B cell (primary cell): ENCODE measurements at regions not wholly inside any gene's neighbourhood (a gene's known extent, or its start where the extent isn't known, plus 50 kb on each side); places are given as distances from the start of the nearest gene placed in this dataset.

Experiments used
- ATAC-seq: fragments of 200-7000 bp; cut with Tn5 transposase; one replicate; pipeline ENCODE4 v1.10.0; 2021; ENCODE audit warnings: low read depth, mild to moderate bottlenecking, moderate number of reproducible peaks, moderate library complexity
- CTCF ChIA-PET: fragments of 350-600 bp; sonication (Branson Sonifier 250); formaldehyde crosslinking; loops from one replicate; lab custom pipeline; 2021; ENCODE audit warnings: antibody characterized with exemption, inconsistent platforms; lab: Charles Lee
- POLR2A ChIA-PET: fragments of 350-600 bp; sonication (Branson Sonifier 250); formaldehyde crosslinking; loops from one replicate; lab custom pipeline; 2021; ENCODE audit warnings: antibody characterized with exemption; lab: Charles Lee
- DNase-seq: peaks from one replicate; pipeline ENCODE4 v3.0.0; 2013
- H2AFZ ChIP-seq: 2 replicates; pipeline ENCODE4 v1.6.1; 2012; ENCODE audit warnings: mild to moderate bottlenecking, low read depth, low read length; ENCODE audit not compliant: insufficient read depth, poor library complexity, severe bottlenecking
- H3K27ac ChIP-seq, 2 donors: 1 replicate in 1 of 2; 2 replicates in 1 of 2; pipeline ENCODE4 v1.5.1; 2012 to 2013; ENCODE audit warnings: low read length in 2 of 2, mild to moderate bottlenecking in 2 of 2, moderate library complexity in 1 of 2
- H3K27me3 ChIP-seq, 4 experiments: fragments of 200-600 bp in 1 of 4; sonication (generic) in 1 of 4; replicated peaks in 1 of 4; 1 replicate in 2 of 4; 2 replicates in 2 of 4; pipeline versions ENCODE4 v1.6.1 to v1.7.0; 2013 to 2016; ENCODE audit warnings: low read length in 3 of 4, mild to moderate bottlenecking in 2 of 4, mixed read lengths in 1 of 4, moderate library complexity in 1 of 4; ENCODE audit not compliant: insufficient read depth in 4 of 4, control insufficient read depth in 3 of 4; ENCODE audit errors: control extremely low read depth in 1 of 4
- H3K36me3 ChIP-seq, 2 experiments: replicated peaks in 1 of 2; 1 replicate in 1 of 2; 2 replicates in 1 of 2; pipeline versions ENCODE4 v1.6.1 to v1.7.1; 2013; ENCODE audit warnings: low read length in 1 of 2; ENCODE audit not compliant: insufficient read depth in 2 of 2, control insufficient read depth in 1 of 2; ENCODE audit errors: control extremely low read depth in 1 of 2, extremely low read depth in 1 of 2
- H3K4me1 ChIP-seq, 2 donors: fragments of 200-600 bp in 1 of 2; sonication (generic) in 1 of 2; 1 replicate in 1 of 2; 2 replicates in 1 of 2; pipeline versions ENCODE4 v1.5.1 to v1.6.1; 2013 to 2017; ENCODE audit warnings: low read length in 2 of 2; ENCODE audit not compliant: control insufficient read depth in 2 of 2, insufficient read depth in 2 of 2
- H3K4me2 ChIP-seq: replicated peaks from 2 replicates; pipeline ENCODE3; 2012; ENCODE audit warnings: mild to moderate bottlenecking, low read depth, low read length; ENCODE audit not compliant: poor library complexity, severe bottlenecking
- H3K4me3 ChIP-seq, 5 experiments: fragments of 200-600 bp in 1 of 5; sonication (generic) in 1 of 5; 1 replicate in 3 of 5; 2 replicates in 2 of 5; pipeline versions ENCODE4 v1.5.1 to v1.7.0; 2011 to 2016; ENCODE audit warnings: low read length in 4 of 5, mild to moderate bottlenecking in 4 of 5, low read depth in 2 of 5, control low read depth in 1 of 5, moderate library complexity in 1 of 5; ENCODE audit not compliant: insufficient read depth in 1 of 5; ENCODE audit errors: control extremely low read depth in 1 of 5, extremely low read depth in 1 of 5
- H3K79me2 ChIP-seq: fragments of 200-600 bp; sonication (generic); one replicate; pipeline ENCODE4 v1.6.0; 2016; ENCODE audit warnings: low read length; ENCODE audit not compliant: control insufficient read depth, insufficient read depth
- H3K9ac ChIP-seq: fragments of 200-600 bp; sonication (generic); 2 replicates; pipeline ENCODE4 v1.6.1; 2017; ENCODE audit warnings: mild to moderate bottlenecking, low read length, moderate library complexity
- H3K9me3 ChIP-seq, 3 donors: one replicate each; pipeline versions ENCODE4 v1.6.1 to v1.7.1; 2013; ENCODE audit warnings: low read length in 2 of 3; ENCODE audit not compliant: control insufficient read depth in 2 of 3, insufficient read depth in 1 of 3; ENCODE audit errors: control extremely low read depth in 1 of 3
- H4K20me1 ChIP-seq: 2 replicates; pipeline ENCODE4 v1.6.0; 2012; ENCODE audit warnings: mild to moderate bottlenecking, low read length; ENCODE audit not compliant: insufficient read depth, control insufficient read depth, poor library complexity, severe bottlenecking
- H3K27ac Mint-ChIP-seq: one replicate; pipeline ENCODE4 v1.8.0; 2021; ENCODE audit warnings: mixed read lengths
- H3K27me3 Mint-ChIP-seq: one replicate; pipeline ENCODE4 v1.8.0; 2021; ENCODE audit warnings: mixed read lengths
- H3K4me1 Mint-ChIP-seq: one replicate; pipeline ENCODE4 v1.8.0; 2021; ENCODE audit warnings: mixed read lengths
- H3K4me3 Mint-ChIP-seq: one replicate; pipeline ENCODE4 v1.8.0; 2021; ENCODE audit warnings: mixed read lengths
- H3K9me3 Mint-ChIP-seq: one replicate; pipeline ENCODE4 v1.8.0; 2022; ENCODE audit warnings: mixed read lengths; ENCODE audit not compliant: insufficient read depth
- CTCF ChIP-seq: fragments of 200-600 bp; IDR thresholded peaks from one replicate; pipeline ENCODE4 v1.8.0; 2022; ENCODE audit warnings: antibody characterized with exemption, mild to moderate bottlenecking
- EZH2 ChIP-seq: IDR thresholded peaks from 2 replicates; pipeline ENCODE4 v1.6.1; 2012; ENCODE audit warnings: borderline replicate concordance, low read depth, mild to moderate bottlenecking, moderate library complexity, low read length; ENCODE audit not compliant: insufficient read depth, poor library complexity, severe bottlenecking
- WGBS: methylation state at CpG from one replicate; pipeline ENCODE4 v1.1.5; 2013; ENCODE audit warnings: missing lambda C conversion rate; ENCODE audit not compliant: insufficient coverage; 5-methylcytosine and 5-hydroxymethylcytosine counted together
- intact Hi-C: fragments of 100-400 bp; cut with micrococcal nuclease; formaldehyde crosslinking; loops from one replicate; pipeline ENCODE4 v1.10.0; 2022

GRCh38 chr9:89757776-89758528 lies 153.1 kb downstream of the GADD45G start:
- H3K27ac Mint-ChIP-seq = no peak overlapping the region

More at GRCh38 chr9:89757776-89758528, 153.1 kb downstream of the GADD45G start:
- ChIA-PET CTCF (no interaction called here), POLR2A (no interaction called here)
- no peaks in the 10 kb centered on the region for H3K4me1 ChIP-seq
- no peaks in the 10 kb centered on the region for H3K9me3 ChIP-seq
- H3K4me2 ChIP-seq = no peak overlapping the region
- ATAC-seq (no peak), DNase-seq (no peak)
- Mint-ChIP-seq H3K4me1 (peaks cover 3% of the 10 kb centered on the region), H3K4me3 (no peak overlapping the region), H3K27me3 (no peaks in the 10 kb centered on the region), H3K9me3 (no peaks in the 10 kb centered on the region)
- TF ChIP-seq EZH2 (no peak), CTCF (no peak)
- H3K9ac ChIP-seq = no peak overlapping the region
- no peak overlapping the region for H2AFZ ChIP-seq
- WGBS = 77% methylated on average over 8 of the region's 12 CpGs
- H3K27me3 ChIP-seq = peaks cover 0 to 4% (median 2%) of the 10 kb centered on the region in 4 experiments
- intact Hi-C loops = no loop called here
- H3K79me2 ChIP-seq = no peaks in the 10 kb centered on the region
- H3K4me3 ChIP-seq = no peak overlapping the region
- H3K27ac ChIP-seq = no peak overlapping the region
- no peaks in the 10 kb centered on the region for H3K36me3 ChIP-seq
- no peaks in the 10 kb centered on the region for H4K20me1 ChIP-seq
